Duodenal mucosa (tissue), 2 donors: ENCODE measurements at regions not wholly inside any gene's neighbourhood (a gene's known extent, or its start where the extent isn't known, plus 50 kb on each side); places are given as distances from the start of the nearest gene placed in this dataset.

Experiments
- H3K27ac ChIP-seq: one replicate; pipeline ENCODE4 v1.7.0; 2013; ENCODE audit warnings: low read depth, low read length
- H3K27me3 ChIP-seq, 2 donors: one replicate each; pipeline ENCODE4 v1.7.0; 2013; ENCODE audit warnings: low read length in 2 of 2, control low read depth in 1 of 2; ENCODE audit not compliant: insufficient read depth in 2 of 2, control insufficient read depth in 1 of 2
- H3K36me3 ChIP-seq, 2 donors: one replicate each; pipeline ENCODE4 v1.7.0; 2013; ENCODE audit warnings: low read length in 2 of 2, control low read depth in 1 of 2; ENCODE audit not compliant: insufficient read depth in 2 of 2, control insufficient read depth in 1 of 2
- H3K4me1 ChIP-seq, 2 donors: one replicate each; pipeline ENCODE4 v1.7.0; 2013; ENCODE audit warnings: low read length in 2 of 2, control low read depth in 1 of 2; ENCODE audit not compliant: insufficient read depth in 2 of 2, control insufficient read depth in 1 of 2
- H3K4me3 ChIP-seq, 2 donors: one replicate each; pipeline ENCODE4 v1.7.0; 2013; ENCODE audit warnings: low read length in 2 of 2, low read depth in 1 of 2
- H3K9ac ChIP-seq, 2 donors: one replicate each; pipeline ENCODE4 v1.7.0; 2013; ENCODE audit warnings: low read length in 2 of 2, low read depth in 1 of 2
- H3K9me3 ChIP-seq, 2 donors: one replicate each; pipeline ENCODE4 v1.7.0; 2013; ENCODE audit warnings: low read length in 2 of 2, control low read depth in 1 of 2; ENCODE audit not compliant: control insufficient read depth in 1 of 2

DNA sequence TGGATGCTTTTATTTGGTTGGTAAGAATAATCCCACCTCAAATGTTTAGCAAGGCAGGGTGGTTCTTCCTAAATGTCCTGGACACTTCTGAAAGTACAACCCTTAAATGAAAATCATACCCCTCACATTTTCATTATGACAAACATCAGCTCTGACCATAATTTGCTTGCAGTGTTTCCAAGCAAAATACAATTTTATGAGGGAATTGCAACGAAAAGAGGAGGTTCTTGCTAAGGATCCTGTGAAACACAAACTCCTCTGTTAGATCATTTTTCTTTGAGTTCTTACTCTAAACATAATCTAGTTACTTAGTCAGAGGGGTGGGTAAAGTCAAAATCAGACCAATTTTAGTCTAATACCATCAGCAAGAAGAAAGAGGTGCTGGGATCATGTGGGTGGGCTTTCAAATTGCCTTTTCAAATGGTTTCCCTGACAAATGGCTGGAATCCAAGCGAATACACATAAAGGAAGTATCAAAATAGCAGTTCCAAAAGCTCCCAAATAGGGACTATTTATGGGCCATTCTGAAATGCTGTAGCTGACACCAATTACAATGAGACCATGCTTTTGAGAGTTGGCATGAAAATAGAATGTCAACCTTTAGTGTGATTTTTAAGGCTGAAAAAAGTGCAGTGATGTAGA, 164.9 kb upstream of the INHBA start:
- H3K4me1 ChIP-seq = no peaks in the 10 kb centered on the region
- no peaks in the 10 kb centered on the region for H3K27me3 ChIP-seq
- no peak overlapping the region for H3K27ac ChIP-seq
- H3K9ac ChIP-seq = no peak overlapping the region
- H3K4me3 ChIP-seq = no peak overlapping the region
- H3K36me3 ChIP-seq = no peaks in the 10 kb centered on the region
- peaks cover 9 to 17% of the 10 kb centered on the region in 2 donors for H3K9me3 ChIP-seq

GRCh38 chr7:41862261-41862660, 159.4 kb upstream of the INHBA start:
- H3K4me3 ChIP-seq = no peak overlapping the region
- H3K9me3 ChIP-seq = peaks cover 9 to 17% of the 10 kb centered on the region in 2 donors
- H3K27me3 ChIP-seq = no peaks in the 10 kb centered on the region
- H3K9ac ChIP-seq = no peak overlapping the region
- no peaks in the 10 kb centered on the region for H3K36me3 ChIP-seq
- H3K4me1 ChIP-seq = no peaks in the 10 kb centered on the region
- H3K27ac ChIP-seq = no peak overlapping the region

DNA sequence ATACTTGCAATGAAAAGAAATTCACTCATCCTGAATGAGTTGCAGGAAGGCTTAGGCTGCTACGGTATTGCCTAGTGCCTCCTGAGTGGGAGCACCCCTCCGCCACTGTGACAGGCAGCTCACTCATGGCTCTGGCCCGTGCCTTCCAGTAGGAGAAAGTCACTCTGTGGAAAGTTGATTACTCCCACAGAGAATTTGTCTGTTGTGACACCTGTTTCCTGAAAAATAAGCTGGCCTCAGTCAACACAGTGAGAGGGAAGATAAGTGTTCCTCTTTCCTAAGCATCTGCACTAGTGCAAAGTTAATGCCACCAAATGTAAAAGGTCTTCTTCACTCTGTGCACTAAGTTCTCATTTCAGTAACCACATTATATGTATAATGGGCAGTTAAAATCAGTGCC, 158.8 kb upstream of the INHBA start:
- H3K27ac ChIP-seq = no peak overlapping the region
- no peak overlapping the region for H3K4me3 ChIP-seq
- no peaks in the 10 kb centered on the region for H3K36me3 ChIP-seq
- H3K9me3 ChIP-seq = peaks cover 9 to 17% of the 10 kb centered on the region in 2 donors
- H3K27me3 ChIP-seq = no peaks in the 10 kb centered on the region
- no peak overlapping the region for H3K9ac ChIP-seq
- no peaks in the 10 kb centered on the region for H3K4me1 ChIP-seq

GRCh38 chr7:41858201-41858600, 155.3 kb upstream of the INHBA start:
- Histone ChIP-seq H3K4me1 (no peaks in the 10 kb centered on the region), H3K27me3 (no peaks in the 10 kb centered on the region), H3K9me3 (no peaks in the 10 kb centered on the region), H3K36me3 (no peaks in the 10 kb centered on the region), H3K27ac (no peak overlapping the region), H3K9ac (no peak overlapping the region), H3K4me3 (no peak overlapping the region)

- H3K27me3 ChIP-seq = no peaks in the 10 kb centered on the region
- H3K9ac ChIP-seq = no peak overlapping the region
- no peaks in the 10 kb centered on the region for H3K36me3 ChIP-seq
- no peaks in the 10 kb centered on the region for H3K9me3 ChIP-seq
- H3K4me3 ChIP-seq = no peak overlapping the region
- no peaks in the 10 kb centered on the region for H3K4me1 ChIP-seq
- no peak overlapping the region for H3K27ac ChIP-seq
Observed at GRCh38 chr7:41855798-41856197, 152.9 kb upstream of the INHBA start.

GRCh38 chr7:41847606-41848005, 144.7 kb upstream of the INHBA start:
- Histone ChIP-seq H3K4me1 (no peaks in the 10 kb centered on the region), H3K27ac (no peak overlapping the region), H3K9me3 (peaks cover 0 to 2% of the 10 kb centered on the region in 2 donors), H3K36me3 (no peaks in the 10 kb centered on the region), H3K4me3 (no peak overlapping the region), H3K27me3 (no peaks in the 10 kb centered on the region), H3K9ac (no peak overlapping the region)

DNA sequence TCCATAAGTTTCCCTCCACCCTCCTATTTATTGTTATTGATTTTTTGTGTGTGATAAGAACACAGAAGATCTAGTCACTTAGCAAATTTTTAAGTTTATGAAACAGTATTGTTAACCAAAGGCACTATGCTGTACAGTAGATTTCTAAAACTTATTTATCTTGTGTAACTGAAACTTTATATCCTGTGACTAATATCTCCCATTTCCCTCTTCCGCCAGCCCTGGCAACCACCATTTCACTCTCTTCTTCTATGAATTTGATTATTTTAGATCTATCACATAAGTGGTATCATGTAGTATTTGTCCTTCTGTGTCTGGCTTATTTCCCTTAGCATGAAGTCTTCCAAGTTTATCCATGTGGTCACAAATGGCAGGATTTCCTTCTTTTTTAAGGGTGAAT, 144.3 kb upstream of the INHBA start:
- Histone ChIP-seq H3K4me3 (no peak overlapping the region), H3K9ac (no peak overlapping the region), H3K27ac (no peak overlapping the region), H3K4me1 (no peaks in the 10 kb centered on the region), H3K9me3 (peaks cover 0 to 2% of the 10 kb centered on the region in 2 donors), H3K27me3 (no peaks in the 10 kb centered on the region), H3K36me3 (no peaks in the 10 kb centered on the region)

GRCh38 chr7:41842956-41843355, 140.1 kb upstream of the INHBA start:
- Histone ChIP-seq H3K27me3 (no peaks in the 10 kb centered on the region), H3K4me1 (no peaks in the 10 kb centered on the region), H3K36me3 (no peaks in the 10 kb centered on the region), H3K4me3 (no peak overlapping the region), H3K27ac (no peak overlapping the region), H3K9me3 (peaks cover 0 to 6% of the 10 kb centered on the region in 2 donors), H3K9ac (no peak overlapping the region)

DNA sequence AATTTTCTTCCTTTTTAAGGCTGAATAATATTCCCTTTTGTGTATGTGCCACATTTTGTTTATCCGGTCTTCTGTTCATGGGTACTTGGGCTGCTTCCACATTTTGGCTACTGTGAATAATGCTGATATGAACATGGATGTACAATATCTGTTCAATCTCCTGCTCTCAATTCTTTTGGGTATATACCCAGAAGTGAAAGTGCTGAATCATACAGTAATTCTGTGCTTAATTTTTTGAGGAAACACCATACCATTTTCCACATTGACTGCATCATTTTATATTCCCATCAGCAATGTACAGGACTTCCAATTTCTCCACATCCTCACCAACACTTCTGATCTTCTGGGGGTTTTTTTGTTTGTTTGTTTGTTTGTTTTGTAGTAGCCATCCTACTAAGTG, 135.0 kb upstream of the INHBA start:
- no peak overlapping the region for H3K9ac ChIP-seq
- H3K4me3 ChIP-seq = no peak overlapping the region
- H3K9me3 ChIP-seq = peaks cover 0 to 6% of the 10 kb centered on the region in 2 donors
- H3K27ac ChIP-seq = no peak overlapping the region
- H3K4me1 ChIP-seq = no peaks in the 10 kb centered on the region
- no peaks in the 10 kb centered on the region for H3K36me3 ChIP-seq
- H3K27me3 ChIP-seq = no peaks in the 10 kb centered on the region

DNA sequence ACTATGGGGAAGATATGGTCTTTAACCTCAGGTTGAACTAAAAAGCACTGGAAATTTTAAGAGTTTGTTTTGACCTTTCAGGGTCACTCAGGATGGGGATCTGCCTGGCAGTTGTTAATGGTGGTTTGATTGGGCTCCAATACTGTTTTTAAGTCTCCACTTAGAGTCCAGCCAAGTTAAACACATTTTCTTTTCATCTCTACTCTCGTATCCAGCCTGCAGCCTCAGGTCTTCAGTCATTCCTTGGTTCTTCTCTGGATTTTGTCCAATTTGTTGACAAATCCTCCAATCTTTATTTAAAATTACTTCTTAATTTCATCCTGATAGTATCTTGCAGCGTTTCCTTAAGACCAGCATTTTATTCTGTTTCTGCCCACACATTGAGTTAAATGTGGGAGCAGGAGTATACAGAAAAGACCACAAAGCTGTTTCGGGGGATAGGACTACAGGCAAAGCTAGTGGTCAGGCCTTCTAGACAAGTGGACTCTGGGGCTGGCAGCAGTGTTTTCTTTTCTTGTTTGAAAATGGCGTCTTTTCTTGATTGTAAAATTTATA, 133.2 kb upstream of the INHBA start:
- Histone ChIP-seq H3K27ac (no peak overlapping the region), H3K36me3 (no peaks in the 10 kb centered on the region), H3K9ac (no peak overlapping the region), H3K27me3 (no peaks in the 10 kb centered on the region), H3K9me3 (peaks cover 6% of the 10 kb centered on the region in 2 donors), H3K4me1 (no peaks in the 10 kb centered on the region), H3K4me3 (no peak overlapping the region)
